CD4-positive, CD25-positive, alpha-beta regulatory T cell (primary cell): ENCODE measurements at regions not wholly inside any gene's neighbourhood (a gene's known extent, or its start where the extent isn't known, plus 50 kb on each side); places are given as distances from the start of the nearest gene placed in this dataset.
"Not testable (repeated sequence)": the region's sequence is repeated elsewhere in the genome, so short reads cannot be mapped to it uniquely, and the experiment has no call there.

Experiments
- ATAC-seq, 2 donors: fragments of 150-1000 bp; cut with Tn5 transposase; one replicate each; pipeline ENCODE4 v1.10.0; 2021; ENCODE audit warnings: low read depth in 2 of 2, moderate number of reproducible peaks in 2 of 2, moderate library complexity in 1 of 2
- DNase-seq, 3 donors: peaks; one replicate each; pipeline versions ENCODE4 v3.0.0 to v3.0.0-alpha.2; 2012 to 2022; ENCODE audit warnings: mixed read lengths in 1 of 3
- H3K27ac ChIP-seq: one replicate; pipeline ENCODE4 v1.7.0; 2013; ENCODE audit warnings: mild to moderate bottlenecking, low read length; ENCODE audit not compliant: insufficient read depth, poor library complexity, severe bottlenecking
- H3K27me3 ChIP-seq: one replicate; pipeline ENCODE4 v1.7.0; 2013; ENCODE audit warnings: low read length; ENCODE audit not compliant: control insufficient read depth, insufficient read depth
- H3K36me3 ChIP-seq: one replicate; pipeline ENCODE4 v1.7.0; 2013; ENCODE audit warnings: mild to moderate bottlenecking, low read length, moderate library complexity; ENCODE audit not compliant: control insufficient read depth, insufficient read depth
- H3K4me1 ChIP-seq: 2 replicates; pipeline ENCODE4 v1.7.0; 2013; ENCODE audit warnings: mild to moderate bottlenecking, low read length; ENCODE audit not compliant: insufficient read depth, control insufficient read depth, poor library complexity, severe bottlenecking
- H3K4me3 ChIP-seq: one replicate; pipeline ENCODE4 v1.7.0; 2013; ENCODE audit warnings: low read depth, mild to moderate bottlenecking, low read length, moderate library complexity
- H3K9me3 ChIP-seq, 2 experiments: 1 replicate in 1 of 2; 2 replicates in 1 of 2; pipeline ENCODE4 v1.7.0; 2013; ENCODE audit warnings: low read length in 2 of 2, mild to moderate bottlenecking in 1 of 2, moderate library complexity in 1 of 2; ENCODE audit not compliant: control insufficient read depth in 2 of 2
- H3K27ac Mint-ChIP-seq, 3 donors: one replicate each; pipeline ENCODE4 v1.8.0; 2020 to 2022; ENCODE audit warnings: mild to moderate bottlenecking in 3 of 3, mixed read lengths in 3 of 3, moderate library complexity in 2 of 3
- H3K27me3 Mint-ChIP-seq: one replicate; pipeline ENCODE4 v1.8.0; 2022; ENCODE audit warnings: mild to moderate bottlenecking, mixed read lengths
- H3K36me3 Mint-ChIP-seq: one replicate; pipeline ENCODE4 v1.8.0; 2020; ENCODE audit warnings: mixed read lengths
- H3K4me1 Mint-ChIP-seq, 4 donors: one replicate each; pipeline ENCODE4 v1.8.0; 2020 to 2022; ENCODE audit warnings: mixed read lengths in 4 of 4, mild to moderate bottlenecking in 1 of 4
- H3K4me3 Mint-ChIP-seq, 4 donors: one replicate each; pipeline ENCODE4 v1.8.0; 2020 to 2022; ENCODE audit warnings: mild to moderate bottlenecking in 4 of 4, mixed read lengths in 4 of 4, moderate library complexity in 3 of 4
- H3K9me3 Mint-ChIP-seq, 7 donors: one replicate each; pipeline ENCODE4 v1.8.0; 2020 to 2022; ENCODE audit warnings: mixed read lengths in 7 of 7, mild to moderate bottlenecking in 3 of 7, moderate library complexity in 2 of 7

- H3K4me1 ChIP-seq, ATAC-seq, H3K36me3 Mint-ChIP-seq: not testable (repeated sequence)
Observed at GRCh38 chrX:40993395-40993794, 91.8 kb upstream of the USP9X start.

DNA sequence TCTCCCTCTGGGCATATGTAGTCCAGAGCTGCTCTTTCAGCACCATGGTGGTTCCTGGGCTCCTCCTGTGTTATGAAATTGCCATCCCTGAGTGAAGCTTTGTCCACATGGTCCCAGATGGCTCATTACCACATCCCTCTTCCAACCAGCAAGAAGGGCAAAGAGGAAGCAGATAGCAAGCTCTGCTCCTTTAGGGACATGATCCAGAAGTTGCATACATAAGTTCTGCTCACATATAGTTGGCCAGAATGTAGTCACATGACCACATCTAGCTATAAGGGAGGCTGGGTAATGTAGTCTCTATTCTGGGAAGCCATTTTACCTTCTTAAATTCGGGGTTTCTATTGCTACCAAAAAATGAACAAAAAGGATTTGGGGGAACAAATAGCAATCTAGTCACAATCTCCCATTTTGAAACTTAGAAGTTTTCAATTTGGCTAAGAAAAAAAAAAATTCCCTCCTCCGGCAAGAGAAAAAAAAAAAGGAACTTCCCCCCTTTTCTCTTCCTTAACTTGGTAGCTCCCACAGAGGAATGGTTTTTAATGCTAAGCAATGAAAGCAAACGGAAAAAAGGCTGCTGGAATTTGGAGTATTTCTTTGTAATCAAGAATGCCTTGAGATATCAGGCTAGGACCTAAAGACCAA lies 88.2 kb upstream of the USP9X start:
- Mint-ChIP-seq H3K4me1 (peaks cover 0 to 4% (median under 1%) of the 10 kb centered on the region in 4 donors), H3K36me3 (no peaks in the 10 kb centered on the region), H3K4me3 (no peak overlapping the region), H3K27me3 (peaks cover 6% of the 10 kb centered on the region), H3K9me3 (peaks cover 0 to 5% (median 0%) of the 10 kb centered on the region in 7 donors), H3K27ac (no peak overlapping the region)
- H3K4me1 ChIP-seq = no peaks in the 10 kb centered on the region
- H3K27me3 ChIP-seq = no peaks in the 10 kb centered on the region
- no peaks in the 10 kb centered on the region for H3K9me3 ChIP-seq
- DNase-seq (peak in 1 of 3 donors; percentile 34), ATAC-seq (no peak)
- no peak overlapping the region for H3K27ac ChIP-seq
- H3K4me3 ChIP-seq = no peak overlapping the region
- no peaks in the 10 kb centered on the region for H3K36me3 ChIP-seq

More at GRCh38 chrX:40993395-40993794, 91.8 kb upstream of the USP9X start:
- H3K9me3 ChIP-seq, H3K27me3 Mint-ChIP-seq, H3K27ac ChIP-seq, H3K4me3 Mint-ChIP-seq, H3K4me3 ChIP-seq, H3K36me3 ChIP-seq, H3K27ac Mint-ChIP-seq, DNase-seq, H3K4me1 Mint-ChIP-seq, H3K9me3 Mint-ChIP-seq, H3K27me3 ChIP-seq: not testable (repeated sequence)

GRCh38 chrX:40998123-40998522 lies 87.1 kb upstream of the USP9X start:
- Mint-ChIP-seq H3K4me1 (peaks cover 0 to 4% (median 0%) of the 10 kb centered on the region in 4 donors), H3K27me3 (peaks cover 6% of the 10 kb centered on the region), H3K9me3 (peaks cover 0 to 5% (median 0%) of the 10 kb centered on the region in 7 donors), H3K27ac (no peak overlapping the region), H3K4me3 (no peak overlapping the region), H3K36me3 (no peaks in the 10 kb centered on the region)
- H3K27me3 ChIP-seq = no peaks in the 10 kb centered on the region
- no peaks in the 10 kb centered on the region for H3K4me1 ChIP-seq
- H3K4me3 ChIP-seq = no peak overlapping the region
- H3K9me3 ChIP-seq = no peaks in the 10 kb centered on the region
- no peak overlapping the region for H3K27ac ChIP-seq
- ATAC-seq (no peak), DNase-seq (no peak)
- H3K36me3 ChIP-seq = no peaks in the 10 kb centered on the region

- Mint-ChIP-seq H3K4me1 (peaks cover 0 to 5% (median 2%) of the 10 kb centered on the region in 4 donors), H3K27ac (no peak overlapping the region), H3K4me3 (no peak overlapping the region), H3K9me3 (no peaks in the 10 kb centered on the region), H3K36me3 (no peaks in the 10 kb centered on the region), H3K27me3 (peaks cover 6% of the 10 kb centered on the region)
- Histone ChIP-seq H3K27ac (no peak overlapping the region), H3K4me1 (no peaks in the 10 kb centered on the region), H3K36me3 (no peaks in the 10 kb centered on the region), H3K27me3 (no peaks in the 10 kb centered on the region), H3K9me3 (no peaks in the 10 kb centered on the region), H3K4me3 (no peak overlapping the region)
- no peak for ATAC-seq
- DNase-seq = no peak
Observed at GRCh38 chrX:41001327-41001726, 83.9 kb upstream of the USP9X start.

GRCh38 chrX:41002026-41002425 lies 83.2 kb upstream of the USP9X start:
- Histone ChIP-seq H3K9me3 (no peaks in the 10 kb centered on the region), H3K4me1 (no peaks in the 10 kb centered on the region), H3K36me3 (no peaks in the 10 kb centered on the region), H3K4me3 (no peak overlapping the region), H3K27ac (no peak overlapping the region), H3K27me3 (no peaks in the 10 kb centered on the region)
- ATAC-seq = no peak
- H3K4me1 Mint-ChIP-seq = peaks cover 0 to 5% (median 2%) of the 10 kb centered on the region in 4 donors
- DNase-seq = no peak
- peaks cover 6% of the 10 kb centered on the region for H3K27me3 Mint-ChIP-seq
- H3K4me3 Mint-ChIP-seq = no peak overlapping the region
- H3K27ac Mint-ChIP-seq = no peak overlapping the region
- H3K36me3 Mint-ChIP-seq = no peaks in the 10 kb centered on the region
- H3K9me3 Mint-ChIP-seq = no peaks in the 10 kb centered on the region

DNA sequence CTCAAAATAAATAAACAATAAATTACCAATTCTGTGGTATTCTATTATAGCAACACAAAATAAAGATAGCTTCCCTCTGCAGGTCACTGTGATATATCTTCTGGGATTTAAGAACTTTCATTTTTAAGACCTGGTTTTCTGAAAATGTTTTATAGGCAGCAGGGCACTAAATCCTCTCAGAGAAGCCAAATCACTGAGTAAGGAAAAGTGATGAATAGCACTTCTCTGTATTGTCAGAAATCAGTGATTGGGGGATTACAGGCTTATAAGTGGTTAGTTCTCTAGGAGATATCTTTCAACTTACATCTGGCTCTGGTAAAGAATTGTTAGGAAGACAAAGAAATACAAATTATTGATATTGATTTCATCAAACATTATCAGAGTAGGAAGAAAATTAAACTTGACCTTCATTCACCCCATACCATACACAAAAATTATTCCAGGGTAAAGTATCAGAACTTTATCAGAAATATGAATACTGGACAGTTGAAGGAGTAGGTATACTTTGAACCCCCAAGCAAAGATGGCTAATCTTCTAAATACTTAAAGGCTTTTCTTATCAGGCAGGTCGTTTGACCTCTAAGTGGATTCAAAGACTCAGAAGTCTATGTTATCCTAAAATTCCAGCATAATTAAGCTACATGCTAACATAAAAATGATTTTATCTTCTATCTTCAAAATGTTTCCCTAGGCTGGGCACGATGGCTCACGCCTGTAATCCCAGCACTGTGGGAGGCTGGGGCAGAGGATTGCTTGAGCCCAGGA lies 81.6 kb upstream of the USP9X start:
- H3K36me3 Mint-ChIP-seq = no peaks in the 10 kb centered on the region
- no peak overlapping the region for H3K4me3 Mint-ChIP-seq
- ATAC-seq (no peak), DNase-seq (no peak)
- H3K4me1 ChIP-seq = no peaks in the 10 kb centered on the region
- H3K9me3 ChIP-seq = no peaks in the 10 kb centered on the region
- no peaks in the 10 kb centered on the region for H3K9me3 Mint-ChIP-seq
- H3K27ac Mint-ChIP-seq = no peak overlapping the region
- H3K4me1 Mint-ChIP-seq = peaks cover 0 to 5% (median 2%) of the 10 kb centered on the region in 4 donors
- no peaks in the 10 kb centered on the region for H3K27me3 ChIP-seq
- no peak overlapping the region for H3K27ac ChIP-seq
- no peak overlapping the region for H3K4me3 ChIP-seq
- H3K27me3 Mint-ChIP-seq = peaks cover 6% of the 10 kb centered on the region
- H3K36me3 ChIP-seq = no peaks in the 10 kb centered on the region

- no peak for DNase-seq
- ATAC-seq = no peak
- Mint-ChIP-seq H3K4me1 (peaks cover 4 to 12% (median 8%) of the 10 kb centered on the region in 4 donors), H3K4me3 (no peak overlapping the region), H3K9me3 (no peaks in the 10 kb centered on the region), H3K27me3 (peaks cover 6% of the 10 kb centered on the region), H3K27ac (peak overlapping the region in 2 of 3 donors; percentile 8 to 52), H3K36me3 (no peaks in the 10 kb centered on the region)
- Histone ChIP-seq H3K36me3 (no peaks in the 10 kb centered on the region), H3K9me3 (no peaks in the 10 kb centered on the region), H3K4me1 (peaks cover 8% of the 10 kb centered on the region), H3K27ac (no peak overlapping the region), H3K4me3 (no peak overlapping the region), H3K27me3 (no peaks in the 10 kb centered on the region)
Observed at GRCh38 chrX:41005445-41005992, 79.7 kb upstream of the USP9X start.
